K562 (cell line): ENCODE measurements at regions not wholly inside any gene's neighbourhood (a gene's known extent, or its start where the extent isn't known, plus 50 kb on each side); places are given as distances from the start of the nearest gene placed in this dataset.

Source experiments
- ATAC-seq: fragments of 200-7000 bp; cut with Tn5 transposase; 3 replicates; pipeline ENCODE4 v1.9.1; 2020; ENCODE audit warnings: moderate library complexity
- BruUV-seq: library from RNA; stranded (reverse); fragments of 400-500 nt; replicated peaks from 2 replicates; lab custom pipeline; 2021; lab: Mats Ljungman, UMichigan
- CTCF ChIA-PET: fragments of 300-600 bp; formaldehyde crosslinking; extraction: SDS; loops from one replicate; lab custom pipeline; 2021; ENCODE audit warnings: low intra/inter-chr PET ratio; lab: Yijun Ruan, JAX
- POLR2A ChIA-PET: fragments of 300-600, 350-650 bp; sonication (Branson Sonifier 250); formaldehyde crosslinking; extraction: SDS; loops from one replicate; lab custom pipeline; 2021; ENCODE audit warnings: antibody characterized with exemption, inconsistent platforms; lab: Yijun Ruan, JAX
- DNase-seq, 4 experiments: peaks; one replicate each; pipeline versions ENCODE4 v3.0.0 to v3.0.0-alpha.2; 2011 to 2018; ENCODE audit warnings: low spot score in 3 of 4, mixed read lengths in 3 of 4; ENCODE audit errors: extremely low read depth in 1 of 4
- FAIRE-seq: peaks from 2 replicates; lab custom pipeline; 2011; peaks lifted over from hg19 to GRCh38; lab: Jason Lieb, UNC
- H2AFZ ChIP-seq: 2 replicates; pipeline ENCODE4 v1.6.0; 2011; ENCODE audit warnings: low read depth, low read length, control low read depth, inconsistent platforms
- H3K27ac ChIP-seq: fragments of 200-600 bp; 3 replicates; pipeline ENCODE4 v1.8.0; 2011; ENCODE audit warnings: low read depth, mild to moderate bottlenecking, control low read depth, inconsistent platforms, low read length, moderate library complexity, mixed read lengths; ENCODE audit errors: extremely low read depth
- H3K27me3 ChIP-seq, 2 experiments: fragments of 300-600 bp in 1 of 2; 2 replicates in 1 of 2; 3 replicates in 1 of 2; pipeline versions ENCODE4 v1.6.0 to v1.8.0; 2011; ENCODE audit warnings: inconsistent platforms in 2 of 2, low read length in 2 of 2, mild to moderate bottlenecking in 1 of 2, mixed read lengths in 1 of 2, moderate library complexity in 1 of 2; ENCODE audit not compliant: control insufficient read depth in 2 of 2, insufficient read depth in 2 of 2
- H3K36me3 ChIP-seq: fragments of 300-600 bp; 3 replicates; pipeline ENCODE4 v1.8.0; 2011; ENCODE audit warnings: mild to moderate bottlenecking, low read length, inconsistent platforms; ENCODE audit not compliant: control insufficient read depth, insufficient read depth
- H3K4me1 ChIP-seq, 2 experiments: fragments of 200-600 bp in 1 of 2; replicated peaks in 1 of 2; 2 replicates in 1 of 2; 3 replicates in 1 of 2; pipeline versions ENCODE4 v1.5.1 to v1.8.0; 2011; ENCODE audit warnings: inconsistent platforms in 2 of 2, low read length in 2 of 2, mild to moderate bottlenecking in 1 of 2, mixed read lengths in 1 of 2, moderate library complexity in 1 of 2; ENCODE audit not compliant: control insufficient read depth in 2 of 2, insufficient read depth in 2 of 2
- H3K4me2 ChIP-seq: 2 replicates; pipeline ENCODE4 v1.6.1; 2011; ENCODE audit warnings: low read length, control low read depth, inconsistent platforms, mixed read lengths; ENCODE audit not compliant: insufficient read depth
- H3K4me3 ChIP-seq: fragments of 200-600 bp; sonication (generic), shearing (Covaris generic); 2 replicates; pipeline ENCODE4 v1.5.1; 2016; ENCODE audit warnings: control low read depth, inconsistent platforms
- H3K79me2 ChIP-seq: fragments of 200-600 bp; 3 replicates; pipeline ENCODE4 v1.8.0; 2011; ENCODE audit warnings: low read length, inconsistent platforms; ENCODE audit not compliant: control insufficient read depth, insufficient read depth
- H3K9ac ChIP-seq, 2 experiments: 2 replicates each; pipeline versions ENCODE4 v1.6.0 to v1.6.1; 2011; ENCODE audit warnings: low read depth in 2 of 2, low read length in 2 of 2, control low read depth in 1 of 2, inconsistent platforms in 1 of 2, mild to moderate bottlenecking in 1 of 2, mixed read lengths in 1 of 2; ENCODE audit not compliant: insufficient read depth in 1 of 2
- H3K9me1 ChIP-seq: one replicate; pipeline ENCODE4 v1.6.0; 2011; ENCODE audit warnings: inconsistent platforms, mild to moderate bottlenecking, low read length, moderate library complexity; ENCODE audit not compliant: control insufficient read depth, insufficient read depth
- H3K9me3 ChIP-seq: replicated peaks from 2 replicates; pipeline ENCODE4 v1.5.1; 2011; ENCODE audit warnings: low read depth, low read length, inconsistent platforms; ENCODE audit not compliant: control insufficient read depth, insufficient read depth
- H4K20me1 ChIP-seq: replicated peaks from 2 replicates; pipeline ENCODE4 v1.6.1; 2011; ENCODE audit warnings: low read length, inconsistent platforms, mixed read lengths; ENCODE audit not compliant: control insufficient read depth, insufficient read depth
- CBX3 ChIP-seq, 2 experiments: IDR thresholded peaks; 1 replicate in 1 of 2; 2 replicates in 1 of 2; pipeline ENCODE4 v1.6.1; 2012; ENCODE audit warnings: inconsistent platforms in 2 of 2, low read length in 2 of 2, borderline replicate concordance in 1 of 2, control low read depth in 1 of 2
- CEBPB ChIP-seq: fragments of 450-650 bp; IDR thresholded peaks from 2 replicates; pipeline ENCODE4 v1.6.1; 2016; ENCODE audit warnings: missing genetic modification characterization, missing compliant biosample characterization
- FOSL1 ChIP-seq: fragments of 200-800 bp; sonication (Bioruptor generic); conservative IDR thresholded peaks from 2 replicates; pipeline ENCODE4 v1.6.1; 2016; ENCODE audit warnings: missing genetic modification characterization, missing compliant biosample characterization
- GATA2 ChIP-seq: sonication (generic); formaldehyde crosslinking; IDR thresholded peaks from 2 replicates; pipeline ENCODE4 v1.4.0; 2020; ENCODE audit warnings: mild to moderate bottlenecking, missing genetic modification reagents
- HDAC2 ChIP-seq: fragments of 450-650 bp; IDR thresholded peaks from 2 replicates; pipeline ENCODE4 v1.6.1; 2016; ENCODE audit warnings: mild to moderate bottlenecking
- MIER1 ChIP-seq: fragments of 450-650 bp; IDR thresholded peaks from 2 replicates; pipeline ENCODE4 v1.6.1; 2016; ENCODE audit warnings: antibody characterized with exemption, mild to moderate bottlenecking, low read depth
- NCOA2 ChIP-seq, 2 experiments: fragments of 450-650 bp; IDR thresholded peaks; 2 replicates each; pipeline ENCODE4 v1.6.1; 2018; ENCODE audit warnings: mild to moderate bottlenecking in 2 of 2, moderate library complexity in 1 of 2; ENCODE audit not compliant: partially characterized antibody in 2 of 2
- NCOR1 ChIP-seq: fragments of 450-650 bp; IDR thresholded peaks from 2 replicates; pipeline ENCODE4 v1.6.1; 2016; ENCODE audit warnings: mild to moderate bottlenecking, moderate library complexity
- NFIC ChIP-seq: fragments of 450-650 bp; IDR thresholded peaks from 2 replicates; pipeline ENCODE4 v1.6.1; 2017; ENCODE audit warnings: mild to moderate bottlenecking, inconsistent platforms
- PRDM10 ChIP-seq: fragments of 450-650 bp; IDR thresholded peaks from 2 replicates; pipeline ENCODE4 v1.6.1; 2018; ENCODE audit not compliant: partially characterized antibody
- TEAD1 ChIP-seq, 2 experiments: fragments of 450-650 bp in 1 of 2; sonication (generic) in 1 of 2; formaldehyde crosslinking; IDR thresholded peaks; 2 replicates each; pipeline versions ENCODE4 v1.4.0 to v1.8.0; 2020 to 2022; ENCODE audit warnings: mild to moderate bottlenecking in 2 of 2, missing genetic modification reagents in 1 of 2
- THRAP3 ChIP-seq: fragments of 450-650 bp; IDR thresholded peaks from 2 replicates; pipeline ENCODE4 v1.6.1; 2016; ENCODE audit warnings: mild to moderate bottlenecking, inconsistent platforms, borderline replicate concordance
- ZNF57 ChIP-seq: fragments of 450-650 bp; formaldehyde crosslinking; IDR thresholded peaks from 2 replicates; pipeline ENCODE4 v1.4.0; 2020; ENCODE audit warnings: mild to moderate bottlenecking, moderate library complexity
- ZNF717 ChIP-seq: fragments of 250-450 bp; sonication (Bioruptor Pico); IDR thresholded peaks from 2 replicates; pipeline ENCODE4 v1.5.0; 2021
- WGBS: fragments of 100-300 bp; shearing (Covaris generic); methylation state at CpG from one replicate; pipeline ENCODE4 v1.1.6; 2016; ENCODE audit warnings: low coverage, mixed read lengths; ENCODE audit not compliant: insufficient coverage; ENCODE audit errors: missing lambda C conversion rate; 5-methylcytosine and 5-hydroxymethylcytosine counted together
- in situ Hi-C: fragments of 300-500 bp; cut with MboI; formaldehyde crosslinking; loops from 4 replicates; pipeline ENCODE4 v1.15.0; 2018; ENCODE audit warnings: inconsistent platforms, mixed read lengths
- intact Hi-C: fragments of 100-400 bp; cut with micrococcal nuclease; formaldehyde crosslinking; loops from 2 replicates; pipeline ENCODE4 v1.14.2; 2022
- TF ChIP-seq, protein P1 (sequence below): fragments of 450-650 bp; IDR thresholded peaks from 2 replicates; pipeline ENCODE4 v1.7.1; 2018; ENCODE audit warnings: mild to moderate bottlenecking, low read depth; ENCODE audit not compliant: partially characterized antibody
- TF ChIP-seq, protein P2 (sequence below): fragments of 250-450 bp; sonication (Bioruptor Pico); IDR thresholded peaks from 2 replicates; pipeline ENCODE4 v1.8.0; 2021; ENCODE audit warnings: moderate library complexity, mild to moderate bottlenecking, inconsistent platforms
- TF ChIP-seq, protein P3 (sequence below): fragments of 250-450 bp; sonication (Bioruptor Pico); IDR thresholded peaks from 2 replicates; pipeline ENCODE4 v1.5.0; 2021

DNA sequence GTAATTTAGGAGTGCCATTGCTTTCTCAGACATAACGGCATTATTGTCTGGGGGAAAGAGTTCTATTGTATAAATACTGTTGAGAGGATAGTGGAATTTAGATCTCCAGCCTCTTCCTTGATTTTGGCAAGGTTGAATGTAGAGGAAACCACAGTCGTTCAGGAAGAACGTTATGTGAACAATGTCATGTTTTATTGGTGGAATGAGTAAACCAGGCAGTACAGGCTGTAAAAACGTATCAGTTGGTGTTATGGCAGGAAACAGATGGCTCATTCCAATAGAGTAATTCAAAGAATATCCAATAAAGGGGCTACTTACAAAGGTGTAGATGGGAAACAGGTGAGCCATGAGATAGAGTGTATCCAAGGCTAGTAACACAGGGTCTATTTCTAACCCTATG, 123.6 kb upstream of the SLC35B3 start:
- CTCF ChIA-PET, result no interaction called here
- H4K20me1 ChIP-seq, result no peaks in the 10 kb centered on the region
- H3K79me2 ChIP-seq, result no peaks in the 10 kb centered on the region
- no peak for ATAC-seq
- DNase-seq, result no peak
- H2AFZ ChIP-seq, result no peak overlapping the region
- no peaks in the 10 kb centered on the region for H3K9me1 ChIP-seq
- H3K9me3 ChIP-seq, result no peaks in the 10 kb centered on the region
- POLR2A ChIA-PET, result no interaction called here
- no peak overlapping the region for H3K27ac ChIP-seq
- intact Hi-C loops, result no loop called here
- WGBS, result 0% methylated on average over 4 of the region's 4 CpGs
- no peaks in the 10 kb centered on the region for H3K36me3 ChIP-seq
- BruUV-seq, result no TSS peak
- in situ Hi-C loops, result no loop called here
- no peak overlapping the region for H3K9ac ChIP-seq
- FAIRE-seq, result no peak
- H3K27me3 ChIP-seq, result no peaks in the 10 kb centered on the region
- no peak overlapping the region for H3K4me3 ChIP-seq
- no peak overlapping the region for H3K4me2 ChIP-seq
- H3K4me1 ChIP-seq, result no peaks in the 10 kb centered on the region
- no peak for TF ChIP-seq NCOR1
- no peak for TF ChIP-seq ZNF57 (CRISPR knock-in tag)
- no peak for TF ChIP-seq PRDM10
- TF ChIP-seq, protein P1, sequence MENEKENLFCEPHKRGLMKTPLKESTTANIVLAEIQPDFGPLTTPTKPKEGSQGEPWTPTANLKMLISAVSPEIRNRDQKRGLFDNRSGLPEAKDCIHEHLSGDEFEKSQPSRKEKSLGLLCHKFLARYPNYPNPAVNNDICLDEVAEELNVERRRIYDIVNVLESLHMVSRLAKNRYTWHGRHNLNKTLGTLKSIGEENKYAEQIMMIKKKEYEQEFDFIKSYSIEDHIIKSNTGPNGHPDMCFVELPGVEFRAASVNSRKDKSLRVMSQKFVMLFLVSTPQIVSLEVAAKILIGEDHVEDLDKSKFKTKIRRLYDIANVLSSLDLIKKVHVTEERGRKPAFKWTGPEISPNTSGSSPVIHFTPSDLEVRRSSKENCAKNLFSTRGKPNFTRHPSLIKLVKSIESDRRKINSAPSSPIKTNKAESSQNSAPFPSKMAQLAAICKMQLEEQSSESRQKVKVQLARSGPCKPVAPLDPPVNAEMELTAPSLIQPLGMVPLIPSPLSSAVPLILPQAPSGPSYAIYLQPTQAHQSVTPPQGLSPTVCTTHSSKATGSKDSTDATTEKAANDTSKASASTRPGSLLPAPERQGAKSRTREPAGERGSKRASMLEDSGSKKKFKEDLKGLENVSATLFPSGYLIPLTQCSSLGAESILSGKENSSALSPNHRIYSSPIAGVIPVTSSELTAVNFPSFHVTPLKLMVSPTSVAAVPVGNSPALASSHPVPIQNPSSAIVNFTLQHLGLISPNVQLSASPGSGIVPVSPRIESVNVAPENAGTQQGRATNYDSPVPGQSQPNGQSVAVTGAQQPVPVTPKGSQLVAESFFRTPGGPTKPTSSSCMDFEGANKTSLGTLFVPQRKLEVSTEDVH, result no peak
- TF ChIP-seq CBX3 (IDR thresholded peaks at IDR 0.05; ENCODE audit: borderline replicate concordance in 1 of 2, low read length in 2 of 2), result no peak
- no peak for TF ChIP-seq HDAC2
- no peak for TF ChIP-seq FOSL1
- TF ChIP-seq CEBPB (tag), result no peak
- TF ChIP-seq ZNF717 (CRISPR knock-in tag), result no peak
- TF ChIP-seq TEAD1 (CRISPR knock-in tag; IDR thresholded peaks at IDR 0.05), result no peak
- no peak for TF ChIP-seq NCOA2 (IDR thresholded peaks at IDR 0.05; ENCODE audit: partially characterized antibody in 2 of 2)
- TF ChIP-seq, protein P2, sequence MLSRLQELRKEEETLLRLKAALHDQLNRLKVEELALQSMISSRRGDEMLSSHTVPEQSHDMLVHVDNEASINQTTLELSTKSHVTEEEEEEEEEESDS (CRISPR knock-in tag), result no peak
- TF ChIP-seq, protein P3, sequence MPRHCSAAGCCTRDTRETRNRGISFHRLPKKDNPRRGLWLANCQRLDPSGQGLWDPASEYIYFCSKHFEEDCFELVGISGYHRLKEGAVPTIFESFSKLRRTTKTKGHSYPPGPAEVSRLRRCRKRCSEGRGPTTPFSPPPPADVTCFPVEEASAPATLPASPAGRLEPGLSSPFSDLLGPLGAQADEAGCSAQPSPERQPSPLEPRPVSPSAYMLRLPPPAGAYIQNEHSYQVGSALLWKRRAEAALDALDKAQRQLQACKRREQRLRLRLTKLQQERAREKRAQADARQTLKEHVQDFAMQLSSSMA (CRISPR knock-in tag), result no peak
- no peak for TF ChIP-seq THRAP3
- TF ChIP-seq MIER1, result no peak
- no peak for TF ChIP-seq NFIC
- no peak for TF ChIP-seq GATA2 (CRISPR knock-in tag)
